Endothelial cell (in vitro differentiated cells): ENCODE measurements at regions not wholly inside any gene's neighbourhood (a gene's known extent, or its start where the extent isn't known, plus 50 kb on each side); places are given as distances from the start of the nearest gene placed in this dataset.

Experiments used
- DNase-seq: peaks from one replicate; pipeline ENCODE4 v3.0.0; 2021; ENCODE audit warnings: low spot score
- H3K27ac Mint-ChIP-seq: one replicate; pipeline ENCODE4 v1.8.0; 2021; ENCODE audit warnings: mixed read lengths, inconsistent platforms; ENCODE audit not compliant: unreplicated experiment
- H3K27me3 Mint-ChIP-seq: one replicate; pipeline ENCODE4 v1.8.0; 2021; ENCODE audit warnings: mild to moderate bottlenecking, moderate library complexity, mixed read lengths, inconsistent platforms; ENCODE audit not compliant: unreplicated experiment
- H3K36me3 Mint-ChIP-seq: one replicate; pipeline ENCODE4 v1.8.0; 2021; ENCODE audit warnings: mild to moderate bottlenecking, low read depth, mixed read lengths, inconsistent platforms; ENCODE audit not compliant: unreplicated experiment
- H3K4me1 Mint-ChIP-seq: one replicate; pipeline ENCODE4 v1.8.0; 2021; ENCODE audit warnings: mild to moderate bottlenecking, mixed read lengths, inconsistent platforms; ENCODE audit not compliant: unreplicated experiment
- H3K4me3 Mint-ChIP-seq: one replicate; pipeline ENCODE4 v1.8.0; 2021; ENCODE audit warnings: mild to moderate bottlenecking, mixed read lengths, inconsistent platforms; ENCODE audit not compliant: unreplicated experiment
- H3K9me3 Mint-ChIP-seq: one replicate; pipeline ENCODE4 v1.8.0; 2021; ENCODE audit warnings: mixed read lengths, inconsistent platforms; ENCODE audit not compliant: unreplicated experiment
- CTCF ChIP-seq: fragments of 200-600 bp; sonication (generic); IDR thresholded peaks from one replicate; pipeline ENCODE4 v1.5.0; 2021; ENCODE audit warnings: antibody characterized with exemption; ENCODE audit not compliant: unreplicated experiment

- Mint-ChIP-seq H3K36me3 (no peaks in the 10 kb centered on the region), H3K4me3 (no peak overlapping the region), H3K27me3 (no peaks in the 10 kb centered on the region), H3K27ac (no peak overlapping the region), H3K4me1 (peaks cover 4% of the 10 kb centered on the region), H3K9me3 (no peaks in the 10 kb centered on the region)
- DNase-seq: no peak
- no peak for TF ChIP-seq CTCF
These were observed 158.3 kb downstream of the FAM174A start for GRCh38 chr5:100693481-100693880.

GRCh38 chr5:100694100-100694499 is 158.9 kb downstream of the FAM174A start:
- H3K27me3 Mint-ChIP-seq: no peaks in the 10 kb centered on the region
- TF ChIP-seq CTCF: no peak

GRCh38 chr5:100697970-100698369 is 162.8 kb downstream of the FAM174A start:
- DNase-seq: no peak
- Mint-ChIP-seq H3K36me3 (no peaks in the 10 kb centered on the region), H3K27ac (no peak overlapping the region), H3K9me3 (no peaks in the 10 kb centered on the region), H3K4me3 (no peak overlapping the region), H3K4me1 (peaks cover 4% of the 10 kb centered on the region), H3K27me3 (no peaks in the 10 kb centered on the region)
- TF ChIP-seq CTCF: peak; percentile 71

More at GRCh38 chr5:100694100-100694499, 158.9 kb downstream of the FAM174A start:
- Mint-ChIP-seq H3K9me3 (no peaks in the 10 kb centered on the region), H3K4me3 (no peak overlapping the region), H3K27ac (no peak overlapping the region), H3K36me3 (no peaks in the 10 kb centered on the region), H3K4me1 (peaks cover 4% of the 10 kb centered on the region)
- no peak for DNase-seq

- peak overlapping the region; percentile 74 for H3K27ac Mint-ChIP-seq
- no peaks in the 10 kb centered on the region for H3K36me3 Mint-ChIP-seq
- TF ChIP-seq CTCF: peak; percentile 54
- no peak overlapping the region for H3K4me3 Mint-ChIP-seq
- H3K4me1 Mint-ChIP-seq: peaks cover 11% of the 10 kb centered on the region
- no peaks in the 10 kb centered on the region for H3K27me3 Mint-ChIP-seq
- no peak for DNase-seq
- no peaks in the 10 kb centered on the region for H3K9me3 Mint-ChIP-seq
These were observed 171.6 kb downstream of the FAM174A start for GRCh38 chr5:100706776-100707175.

GRCh38 chr5:100708645-100709171 is 173.5 kb downstream of the FAM174A start:
- TF ChIP-seq CTCF: no peak
- no peak overlapping the region for H3K4me3 Mint-ChIP-seq
- DNase-seq: no peak
- H3K4me1 Mint-ChIP-seq: peaks cover 11% of the 10 kb centered on the region
- H3K9me3 Mint-ChIP-seq: no peaks in the 10 kb centered on the region
- H3K27me3 Mint-ChIP-seq: no peaks in the 10 kb centered on the region
- peak overlapping the region; percentile 58 for H3K27ac Mint-ChIP-seq
- H3K36me3 Mint-ChIP-seq: no peaks in the 10 kb centered on the region
